ENCODE measurements at regions not wholly inside any gene's neighbourhood (a gene's known extent, or its start where the extent isn't known, plus 50 kb on each side); places are given as distances from the start of the nearest gene placed in this dataset.

- TF ChIP-seq POLR2A (IDR thresholded peaks at IDR 0.05) (no peak), CTCF (IDR thresholded peaks at IDR 0.05) (peak in 2 of 6 experiments; percentile 19 to 20)
- Histone ChIP-seq H3K9me3 (no peaks in the 10 kb centered on the region), H3K4me3 (replicated peaks in 1 of 3) (no peak overlapping the region), H3K27ac (no peak overlapping the region), H3K36me3 (no peaks in the 10 kb centered on the region), H3K4me1 (no peaks in the 10 kb centered on the region), H3K27me3 (no peaks in the 10 kb centered on the region)
- WGBS, 2 donors = 40 to 52% methylated on average over 3 to 4 of the region's 5 CpGs
- no peak for DNase-seq
- intact Hi-C loops (cut with DNase I) = no loop called here
Observed at GRCh38 chrX:84907324-84907968, 96.2 kb upstream of the APOOL start.

- Histone ChIP-seq H3K36me3 (no peaks in the 10 kb centered on the region), H3K4me1 (no peaks in the 10 kb centered on the region), H3K9me3 (no peaks in the 10 kb centered on the region), H3K27me3 (no peaks in the 10 kb centered on the region), H3K4me3 (replicated peaks in 1 of 3) (no peak overlapping the region), H3K27ac (no peak overlapping the region)
- 79 to 95% methylated on average over 1 of the region's 1 CpG for WGBS, 2 donors
- intact Hi-C loops (cut with DNase I) = no loop called here
- no peak for DNase-seq
- no peak for TF ChIP-seq POLR2A (IDR thresholded peaks at IDR 0.05)
- no peak for TF ChIP-seq CTCF (IDR thresholded peaks at IDR 0.05)
Observed at GRCh38 chrX:84909151-84909550, 94.5 kb upstream of the APOOL start.

- Histone ChIP-seq H3K27ac (no peak overlapping the region), H3K36me3 (no peaks in the 10 kb centered on the region), H3K4me1 (no peaks in the 10 kb centered on the region), H3K27me3 (no peaks in the 10 kb centered on the region), H3K4me3 (replicated peaks in 1 of 3) (no peak overlapping the region), H3K9me3 (no peaks in the 10 kb centered on the region)
- TF ChIP-seq POLR2A (IDR thresholded peaks at IDR 0.05) = no peak
- no peak for TF ChIP-seq CTCF (IDR thresholded peaks at IDR 0.05)
- 80 to 92% methylated on average over 1 of the region's 1 CpG for WGBS, 2 donors
- intact Hi-C loops (cut with DNase I) = no loop called here
- DNase-seq = no peak
Observed at GRCh38 chrX:84924624-84925023, 79.1 kb upstream of the APOOL start.

- no peaks in the 10 kb centered on the region for H3K27me3 ChIP-seq
- no peak overlapping the region for H3K27ac ChIP-seq
- intact Hi-C loops (cut with DNase I) = no loop called here
- H3K9me3 ChIP-seq = no peaks in the 10 kb centered on the region
- DNase-seq = no peak
- H3K4me3 ChIP-seq (replicated peaks in 1 of 3) = no peak overlapping the region
- no peaks in the 10 kb centered on the region for H3K4me1 ChIP-seq
- TF ChIP-seq CTCF (IDR thresholded peaks at IDR 0.05) = no peak
- TF ChIP-seq POLR2A (IDR thresholded peaks at IDR 0.05) = no peak
- no peaks in the 10 kb centered on the region for H3K36me3 ChIP-seq
Observed at GRCh38 chrX:84932814-84933213, 70.9 kb upstream of the APOOL start.

GRCh38 chrX:84933956-84934556 is 69.6 kb upstream of the APOOL start:
- WGBS, 2 donors = 53 to 60% methylated on average over 9 to 14 of the region's 46 CpGs
- intact Hi-C loops (cut with DNase I) = no loop called here

More at GRCh38 chrX:84933956-84934556, 69.6 kb upstream of the APOOL start:
- Histone ChIP-seq H3K9me3 (no peaks in the 10 kb centered on the region), H3K4me3 (replicated peaks in 1 of 3) (no peak overlapping the region), H3K36me3 (no peaks in the 10 kb centered on the region), H3K27me3 (no peaks in the 10 kb centered on the region), H3K4me1 (no peaks in the 10 kb centered on the region), H3K27ac (no peak overlapping the region)
- no peak for TF ChIP-seq POLR2A (IDR thresholded peaks at IDR 0.05)
- TF ChIP-seq CTCF (IDR thresholded peaks at IDR 0.05) = no peak
- DNase-seq = no peak
